Effector CD8-positive, alpha-beta T cell (primary cell): ENCODE measurements at regions not wholly inside any gene's neighbourhood (a gene's known extent, or its start where the extent isn't known, plus 50 kb on each side); places are given as distances from the start of the nearest gene placed in this dataset.

Experiments
- DNase-seq: peaks from one replicate; lab custom pipeline; 2025; lab: John Stamatoyannopoulos, UW

DNA sequence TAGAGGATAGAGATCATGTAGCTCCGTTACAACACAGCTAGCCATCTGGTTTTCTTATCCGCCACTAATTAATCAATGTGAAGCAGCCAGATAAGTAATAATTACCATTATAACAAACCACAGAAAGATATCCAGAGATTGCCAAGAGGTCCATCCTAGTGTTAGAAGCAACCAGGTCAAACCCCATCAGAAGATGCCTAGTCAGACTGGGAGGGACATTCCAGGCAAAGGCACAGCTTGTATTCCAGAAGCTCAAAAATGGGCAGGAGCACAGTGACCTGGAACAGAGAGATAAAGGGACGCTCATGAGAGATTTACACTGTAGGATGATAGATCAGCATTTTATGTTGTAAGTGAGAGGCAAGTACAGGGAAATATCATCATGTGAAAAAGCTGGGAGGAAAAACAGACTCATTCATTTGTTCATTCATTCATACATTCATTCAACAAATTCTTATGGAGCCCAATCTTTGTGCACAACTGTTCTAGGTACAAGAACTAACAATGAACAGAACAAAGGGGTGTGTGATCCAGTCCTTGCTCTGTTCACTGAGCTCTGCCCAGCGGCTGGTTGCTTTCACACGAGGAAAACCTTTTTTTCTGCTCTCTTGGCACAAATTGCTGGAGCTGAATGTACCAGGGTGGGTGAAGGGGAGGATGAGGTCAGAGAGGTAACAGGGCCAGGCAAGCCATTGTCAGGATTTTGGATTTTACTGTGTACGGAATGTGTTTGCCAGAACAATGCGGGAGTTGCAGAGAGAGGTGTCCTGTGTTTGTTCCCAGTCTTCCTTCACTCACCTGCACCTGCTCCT, 240.8 kb upstream of the FGGY start:
- DNase-seq: no peak

DNA sequence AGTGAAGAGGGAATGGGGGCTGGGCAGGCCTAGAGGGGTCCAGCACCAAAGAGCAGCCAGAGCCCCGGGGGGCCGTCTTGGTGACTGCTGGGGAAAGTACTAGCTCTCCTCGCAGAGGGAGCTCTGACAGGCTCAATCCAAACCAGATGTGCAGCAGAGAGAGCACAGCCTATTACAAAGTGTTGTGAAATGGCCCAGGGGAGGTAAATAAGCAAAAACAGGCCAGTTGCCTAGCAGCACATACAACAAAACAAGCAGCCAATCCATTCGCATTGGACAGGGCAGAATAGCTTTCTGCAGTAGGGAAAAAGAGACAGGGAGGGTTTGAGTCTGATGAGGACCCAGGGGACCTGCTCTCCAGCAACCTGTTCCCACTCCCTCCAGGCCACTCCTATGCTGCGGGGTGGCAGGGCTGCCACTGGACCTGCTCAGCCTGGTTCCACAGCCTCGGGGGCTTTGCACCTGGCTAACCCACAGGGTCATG, 239.6 kb upstream of the FGGY start:
- no peak for DNase-seq

DNA sequence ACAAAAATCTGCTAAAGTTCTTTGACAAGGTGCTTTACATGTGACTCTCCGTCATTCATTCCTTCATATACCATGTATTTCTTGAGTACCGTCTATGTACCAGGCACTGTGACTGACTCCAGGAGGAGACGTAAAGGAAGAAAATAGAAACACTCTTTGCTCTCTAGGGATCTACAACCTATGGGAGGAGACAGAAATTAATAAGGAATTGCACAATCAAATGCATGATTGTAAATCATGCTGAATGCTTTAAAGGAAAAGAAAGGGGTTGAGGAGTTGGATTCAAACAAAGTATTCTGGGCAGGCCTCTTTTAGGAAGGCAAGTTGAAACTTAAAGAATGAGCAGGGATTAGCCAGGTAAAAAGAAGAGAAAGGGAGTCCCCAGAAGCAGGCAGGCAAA, 239.1 kb upstream of the FGGY start:
- DNase-seq: no peak

GRCh38 chr1:59058665-59059439, 238.0 kb upstream of the FGGY start:
- DNase-seq: no peak

- DNase-seq: no peak
Observed at GRCh38 chr1:59061876-59062275, 235.0 kb upstream of the FGGY start.

DNA sequence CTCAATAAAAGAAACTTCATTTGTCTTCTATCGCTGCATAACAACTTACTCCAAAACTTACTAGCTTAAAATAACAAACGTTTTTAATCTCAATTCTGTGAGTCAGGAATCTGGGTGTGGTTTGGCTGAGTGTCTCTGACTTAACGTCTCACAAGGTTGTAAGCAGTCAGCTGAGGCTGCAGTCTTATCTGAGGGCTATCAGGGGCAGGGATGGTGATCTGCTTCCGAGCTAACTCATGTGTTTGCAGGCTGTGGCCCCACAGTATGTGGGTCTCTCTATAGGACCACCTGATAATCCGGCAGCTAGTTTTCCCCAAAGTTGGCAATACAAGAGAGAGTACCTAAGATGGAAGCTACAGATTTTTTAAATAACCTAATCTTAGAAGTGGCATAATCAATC, 234.2 kb upstream of the FGGY start:
- DNase-seq: no peak

GRCh38 chr1:59063501-59063900, 233.4 kb upstream of the FGGY start:
- no peak for DNase-seq

GRCh38 chr1:59064592-59064991, 232.3 kb upstream of the FGGY start:
- no peak for DNase-seq

DNA sequence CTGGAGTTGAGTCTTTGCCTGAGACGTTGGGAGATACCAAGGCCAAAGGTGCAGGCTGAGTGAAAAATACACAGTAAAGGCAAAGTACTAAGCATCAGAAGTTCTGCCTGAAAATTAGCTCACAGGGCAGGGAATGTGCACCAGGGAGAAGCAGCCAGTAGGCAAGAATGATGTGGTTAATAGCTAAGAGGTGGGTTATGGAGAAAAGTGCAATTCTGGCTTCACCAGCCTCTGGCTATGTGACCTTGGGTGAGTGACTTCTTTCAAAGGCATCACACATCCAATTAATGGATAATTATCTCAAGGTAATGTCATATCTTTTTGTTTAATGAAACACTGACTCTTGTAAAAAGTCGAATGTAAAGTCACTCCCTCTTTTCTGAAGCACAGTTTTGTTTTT, 230.7 kb upstream of the FGGY start:
- no peak for DNase-seq

- no peak for DNase-seq
Observed at GRCh38 chr1:59070610-59071009, 226.3 kb upstream of the FGGY start.

GRCh38 chr1:59071289-59071688, 225.6 kb upstream of the FGGY start:
- no peak for DNase-seq

- no peak for DNase-seq
Observed at GRCh38 chr1:59071876-59072582, 224.9 kb upstream of the FGGY start.

GRCh38 chr1:59072583-59072947, 224.3 kb upstream of the FGGY start:
- no peak for DNase-seq

GRCh38 chr1:59074598-59074997, 222.3 kb upstream of the FGGY start:
- no peak for DNase-seq

GRCh38 chr1:59075021-59075420, 221.9 kb upstream of the FGGY start:
- no peak for DNase-seq

DNA sequence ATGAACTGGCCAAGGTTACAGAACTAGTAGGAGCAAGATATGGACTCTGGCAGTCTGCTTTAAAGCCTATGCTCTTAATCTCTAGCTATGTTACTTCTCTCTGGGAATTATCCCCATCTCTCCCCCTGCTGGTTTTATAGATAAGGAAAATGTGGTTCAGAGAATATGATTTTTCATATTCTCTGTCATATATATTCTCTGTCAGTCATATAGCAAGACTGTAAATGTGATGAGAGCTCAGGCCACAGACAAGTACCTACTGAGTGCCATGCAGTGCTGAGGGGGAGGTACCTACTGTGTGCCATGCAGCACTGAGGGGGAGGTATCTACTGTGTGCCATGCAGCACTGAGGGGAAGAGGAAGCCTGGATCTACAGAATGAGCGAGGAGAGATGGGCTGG, 220.3 kb upstream of the FGGY start:
- DNase-seq: no peak

GRCh38 chr1:59077466-59078069, 219.3 kb upstream of the FGGY start:
- DNase-seq: no peak

DNA sequence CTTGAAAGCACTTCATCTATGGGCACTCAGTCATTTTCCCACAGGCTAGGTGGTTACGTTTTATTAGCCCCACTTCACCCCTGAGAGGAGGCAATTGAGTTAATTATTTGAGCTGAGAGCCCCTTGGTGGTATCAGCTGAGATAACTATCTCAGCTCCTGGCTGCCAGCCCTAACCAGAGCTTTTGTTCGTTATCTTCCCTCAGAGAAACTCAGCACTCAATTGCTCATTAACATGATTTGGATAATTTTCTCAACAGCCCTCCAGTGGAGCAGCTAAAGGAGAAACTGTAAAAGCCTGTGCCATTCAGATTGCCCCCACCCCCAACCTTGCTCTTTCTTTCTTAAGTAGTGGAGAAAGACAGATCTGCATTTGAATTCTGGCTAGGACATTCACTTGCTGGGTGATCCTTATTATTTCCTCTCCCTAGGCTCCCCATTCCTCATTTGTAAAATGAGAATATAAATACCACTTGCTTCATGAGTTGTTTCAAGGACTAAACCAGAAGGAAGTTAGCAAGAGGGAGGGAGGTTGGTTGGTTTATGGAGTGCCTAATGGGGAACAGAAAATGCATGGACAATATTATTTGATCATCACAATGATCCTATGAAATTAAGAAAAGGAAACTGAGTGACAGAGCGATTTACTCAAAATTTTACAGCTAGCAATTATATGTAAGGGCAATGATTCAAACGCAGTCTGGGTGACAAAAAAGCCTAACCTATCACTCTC, 218.7 kb upstream of the FGGY start:
- no peak for DNase-seq

- DNase-seq: no peak
Observed at GRCh38 chr1:59078866-59079265, 218.0 kb upstream of the FGGY start.

DNA sequence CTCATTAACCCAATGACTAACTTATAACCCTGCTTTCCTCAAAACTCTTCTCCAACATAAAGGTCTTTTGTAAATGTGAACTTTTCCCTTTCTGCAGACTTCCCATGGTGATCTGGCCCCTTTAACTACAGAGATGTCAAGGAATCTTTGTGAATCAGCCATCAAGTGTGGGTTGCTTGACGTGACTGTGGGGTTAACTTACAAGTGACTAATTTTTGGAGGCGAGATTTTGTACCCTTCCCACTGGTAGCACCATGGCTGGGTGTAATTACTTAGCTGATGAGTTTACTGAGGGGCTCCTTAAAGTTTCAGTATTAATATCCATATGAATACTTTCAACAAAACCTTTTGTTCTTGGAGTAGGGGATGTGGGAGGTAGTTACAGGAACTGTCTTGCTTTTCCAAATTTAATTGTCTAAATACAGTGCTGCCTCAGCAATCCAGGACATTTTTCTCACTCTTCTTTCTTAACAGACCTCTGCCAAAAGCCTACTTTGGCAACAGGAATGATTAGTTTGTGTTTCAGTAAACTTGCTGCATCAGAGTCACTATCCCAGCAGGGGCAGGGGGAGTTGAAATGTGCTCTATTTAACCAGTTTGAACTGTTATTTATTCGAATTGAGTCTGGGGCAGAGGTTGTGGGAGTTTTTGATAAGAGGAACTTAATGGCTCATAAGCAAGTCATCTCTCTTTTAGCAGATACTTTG, 217.3 kb upstream of the FGGY start:
- no peak for DNase-seq

DNA sequence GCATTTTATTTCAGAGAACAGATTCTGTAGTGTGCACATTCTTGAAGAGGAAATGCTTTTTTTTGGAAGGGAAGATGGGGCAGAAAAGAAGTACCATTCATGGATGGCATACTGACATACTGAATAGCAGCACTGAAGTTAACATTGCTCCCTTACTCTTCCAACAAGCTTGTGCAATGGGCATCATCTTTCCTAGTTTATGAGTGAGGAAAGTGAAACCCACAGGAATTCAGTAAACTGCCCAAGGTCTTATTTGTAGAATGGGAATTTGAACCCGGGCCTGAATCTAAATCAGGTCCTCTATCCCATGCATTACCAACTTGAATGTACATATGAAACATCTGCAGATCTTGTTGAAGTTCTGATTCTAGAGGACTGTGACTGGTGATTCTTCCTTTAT, 215.7 kb upstream of the FGGY start:
- no peak for DNase-seq
